Calu3 (cell line): ENCODE measurements at regions not wholly inside any gene's neighbourhood (a gene's known extent, or its start where the extent isn't known, plus 50 kb on each side); places are given as distances from the start of the nearest gene placed in this dataset.

ENCODE experiments used
- BruUV-seq: library from RNA; stranded (reverse); fragments of 400-500 nt; replicated peaks from 2 replicates; lab custom pipeline; 2021; lab: Mats Ljungman, UMichigan
- CTCF ChIA-PET: fragments of 300-600 bp; sonication (Branson Sonifier 250); formaldehyde crosslinking; loops from one replicate; lab custom pipeline; 2022; ENCODE audit warnings: antibody characterized with exemption; lab: Charles Lee
- DNase-seq: peaks from one replicate; pipeline ENCODE4 v3.0.0; 2022
- H3K27ac Mint-ChIP-seq: one replicate; pipeline ENCODE4 v1.8.0; 2022; ENCODE audit warnings: mixed read lengths; ENCODE audit not compliant: unreplicated experiment
- H3K27me3 Mint-ChIP-seq: one replicate; pipeline ENCODE4 v1.8.0; 2022; ENCODE audit warnings: mixed read lengths; ENCODE audit not compliant: unreplicated experiment
- H3K36me3 Mint-ChIP-seq: one replicate; pipeline ENCODE4 v1.8.0; 2022; ENCODE audit warnings: mild to moderate bottlenecking, moderate library complexity, mixed read lengths; ENCODE audit not compliant: insufficient read depth, unreplicated experiment
- H3K4me1 Mint-ChIP-seq: one replicate; pipeline ENCODE4 v1.8.0; 2022; ENCODE audit warnings: mild to moderate bottlenecking, low read depth, mixed read lengths; ENCODE audit not compliant: unreplicated experiment
- H3K4me3 Mint-ChIP-seq: one replicate; pipeline ENCODE4 v1.8.0; 2022; ENCODE audit warnings: mild to moderate bottlenecking, low read depth, moderate library complexity, mixed read lengths; ENCODE audit not compliant: unreplicated experiment
- H3K9me3 Mint-ChIP-seq: one replicate; pipeline ENCODE4 v1.8.0; 2022; ENCODE audit warnings: low read depth, mixed read lengths; ENCODE audit not compliant: unreplicated experiment
- CTCF ChIP-seq: fragments of 200-600 bp; IDR thresholded peaks from one replicate; pipeline ENCODE4 v1.8.0; 2022; ENCODE audit warnings: antibody characterized with exemption; ENCODE audit not compliant: unreplicated experiment
- intact Hi-C: fragments of 100-400 bp; cut with micrococcal nuclease; formaldehyde crosslinking; loops from one replicate; pipeline ENCODE4 v1.10.0; 2022; ENCODE audit not compliant: unreplicated experiment

- H3K36me3 Mint-ChIP-seq = no peaks in the 10 kb centered on the region
- no peaks in the 10 kb centered on the region for H3K4me1 Mint-ChIP-seq
- intact Hi-C loops = no loop called here
- CTCF ChIA-PET = no interaction called here
- no peaks in the 10 kb centered on the region for H3K9me3 Mint-ChIP-seq
- H3K4me3 Mint-ChIP-seq = no peak overlapping the region
- DNase-seq = no peak
- H3K27me3 Mint-ChIP-seq = peaks cover 9% of the 10 kb centered on the region
- H3K27ac Mint-ChIP-seq = no peak overlapping the region
- TF ChIP-seq CTCF = no peak
- no TSS peak for BruUV-seq
Observed at GRCh38 chr20:60152792-60153191, 194.6 kb downstream of the CDH26 start.

DNA sequence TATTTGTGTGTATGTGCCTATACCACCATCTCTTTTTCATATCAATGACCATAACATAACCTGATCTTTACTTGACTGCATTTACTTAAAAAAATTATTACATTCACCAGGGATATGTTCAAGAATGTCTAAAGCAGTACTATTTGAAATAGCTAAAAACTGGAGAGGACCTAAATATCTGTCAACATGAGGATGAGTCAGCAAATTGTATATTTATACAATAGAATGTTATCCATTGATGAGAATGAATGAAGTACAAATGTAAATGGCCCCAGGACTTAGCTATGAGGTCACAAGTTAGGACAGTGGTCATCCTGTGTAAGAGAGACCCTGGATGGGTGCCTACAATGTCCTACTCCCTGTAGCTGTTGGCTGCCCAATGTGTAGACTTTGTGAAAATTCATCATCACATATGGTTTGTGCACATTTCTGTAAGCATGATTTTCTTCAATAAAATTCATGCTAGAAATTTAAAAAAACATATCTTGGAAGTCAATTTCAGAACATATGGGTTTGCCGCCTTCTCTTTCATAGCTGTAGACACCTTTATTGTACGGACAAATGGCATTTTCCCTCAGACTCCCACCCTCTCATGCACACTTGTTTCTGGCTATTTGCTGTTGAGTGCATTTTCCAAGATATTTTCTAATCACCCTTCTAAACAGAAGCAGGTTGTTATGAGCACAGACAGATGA lies 202.4 kb downstream of the CDH26 start:
- no TSS peak for BruUV-seq
- no peaks in the 10 kb centered on the region for H3K36me3 Mint-ChIP-seq
- no peaks in the 10 kb centered on the region for H3K9me3 Mint-ChIP-seq
- no peak for TF ChIP-seq CTCF
- no peaks in the 10 kb centered on the region for H3K4me1 Mint-ChIP-seq
- CTCF ChIA-PET = no interaction called here
- H3K4me3 Mint-ChIP-seq = no peak overlapping the region
- intact Hi-C loops = no loop called here
- no peak overlapping the region for H3K27ac Mint-ChIP-seq
- H3K27me3 Mint-ChIP-seq = no peaks in the 10 kb centered on the region
- DNase-seq = no peak

- no peaks in the 10 kb centered on the region for H3K27me3 Mint-ChIP-seq
Observed at GRCh38 chr20:60167812-60168211, 209.6 kb downstream of the CDH26 start.

DNA sequence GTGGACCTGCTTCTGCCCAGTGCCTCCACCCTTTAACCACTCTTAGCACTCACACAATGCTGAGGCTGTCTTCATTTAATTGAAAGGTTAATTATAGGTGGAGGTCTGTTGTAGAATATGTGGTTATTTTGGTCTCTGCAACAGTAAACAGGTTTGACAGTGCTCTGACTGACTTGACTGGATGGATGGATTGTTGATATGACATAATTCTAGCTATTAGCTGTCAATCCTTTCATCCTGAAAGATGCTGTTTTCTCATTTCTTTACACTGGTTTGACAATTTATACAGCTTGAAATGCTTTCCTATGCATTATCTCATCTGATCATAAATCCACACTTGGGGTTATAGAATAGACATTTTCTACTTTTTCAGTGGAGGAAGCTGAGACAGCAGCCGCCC lies 210.7 kb downstream of the CDH26 start:
- BruUV-seq = no TSS peak
- no peaks in the 10 kb centered on the region for H3K27me3 Mint-ChIP-seq

More at GRCh38 chr20:60167812-60168211, 209.6 kb downstream of the CDH26 start:
- no peak for DNase-seq
- no TSS peak for BruUV-seq
- Mint-ChIP-seq H3K4me1 (no peaks in the 10 kb centered on the region), H3K36me3 (no peaks in the 10 kb centered on the region), H3K27ac (no peak overlapping the region), H3K4me3 (no peak overlapping the region), H3K9me3 (no peaks in the 10 kb centered on the region)
- CTCF ChIA-PET = interaction anchor here (1.1 kb wide), 1 partner anchor 30 kb away, joined by 3 read pairs; no protein-coding TSS in a partner anchor
- no peak for TF ChIP-seq CTCF
- intact Hi-C loops = no loop called here

More for the DNA sequence above, 210.7 kb downstream of the CDH26 start:
- no peak for TF ChIP-seq CTCF
- no peak overlapping the region for H3K4me3 Mint-ChIP-seq
- H3K27ac Mint-ChIP-seq = no peak overlapping the region
- no peaks in the 10 kb centered on the region for H3K9me3 Mint-ChIP-seq
- intact Hi-C loops = no loop called here
- H3K36me3 Mint-ChIP-seq = no peaks in the 10 kb centered on the region
- CTCF ChIA-PET = no interaction called here
- no peak for DNase-seq
- no peaks in the 10 kb centered on the region for H3K4me1 Mint-ChIP-seq
